ENCODE measurements at regions not wholly inside any gene's neighbourhood (a gene's known extent, or its start where the extent isn't known, plus 50 kb on each side); places are given as distances from the start of the nearest gene placed in this dataset.

DNA sequence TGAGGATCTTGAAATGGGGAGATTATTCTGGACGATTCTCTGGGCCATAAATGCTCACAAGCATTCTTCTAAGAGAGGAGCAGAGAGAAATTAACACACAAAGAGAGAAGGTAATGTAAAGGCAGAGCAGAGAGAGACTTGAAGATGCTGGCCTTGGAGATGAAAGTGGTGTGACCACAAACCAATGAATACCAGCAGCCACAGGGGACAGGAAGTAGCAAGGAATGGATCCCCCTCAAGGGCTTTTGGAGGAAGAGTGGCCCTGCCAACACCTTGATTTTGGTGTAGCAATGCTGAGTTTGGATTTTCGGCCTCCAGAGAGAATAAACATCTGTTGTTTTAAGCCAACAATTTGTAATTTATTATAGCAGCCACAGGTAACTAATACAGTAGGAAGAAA is 1155.6 kb downstream of the TYW1 start:
- TF ChIP-seq, protein P1, sequence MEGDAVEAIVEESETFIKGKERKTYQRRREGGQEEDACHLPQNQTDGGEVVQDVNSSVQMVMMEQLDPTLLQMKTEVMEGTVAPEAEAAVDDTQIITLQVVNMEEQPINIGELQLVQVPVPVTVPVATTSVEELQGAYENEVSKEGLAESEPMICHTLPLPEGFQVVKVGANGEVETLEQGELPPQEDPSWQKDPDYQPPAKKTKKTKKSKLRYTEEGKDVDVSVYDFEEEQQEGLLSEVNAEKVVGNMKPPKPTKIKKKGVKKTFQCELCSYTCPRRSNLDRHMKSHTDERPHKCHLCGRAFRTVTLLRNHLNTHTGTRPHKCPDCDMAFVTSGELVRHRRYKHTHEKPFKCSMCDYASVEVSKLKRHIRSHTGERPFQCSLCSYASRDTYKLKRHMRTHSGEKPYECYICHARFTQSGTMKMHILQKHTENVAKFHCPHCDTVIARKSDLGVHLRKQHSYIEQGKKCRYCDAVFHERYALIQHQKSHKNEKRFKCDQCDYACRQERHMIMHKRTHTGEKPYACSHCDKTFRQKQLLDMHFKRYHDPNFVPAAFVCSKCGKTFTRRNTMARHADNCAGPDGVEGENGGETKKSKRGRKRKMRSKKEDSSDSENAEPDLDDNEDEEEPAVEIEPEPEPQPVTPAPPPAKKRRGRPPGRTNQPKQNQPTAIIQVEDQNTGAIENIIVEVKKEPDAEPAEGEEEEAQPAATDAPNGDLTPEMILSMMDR (IDR thresholded peaks at IDR 0.05; ENCODE audit: low read depth, low read length), result no peak
- no peak for DNase-seq (ENCODE audit: extremely low read depth, low read depth)

DNA sequence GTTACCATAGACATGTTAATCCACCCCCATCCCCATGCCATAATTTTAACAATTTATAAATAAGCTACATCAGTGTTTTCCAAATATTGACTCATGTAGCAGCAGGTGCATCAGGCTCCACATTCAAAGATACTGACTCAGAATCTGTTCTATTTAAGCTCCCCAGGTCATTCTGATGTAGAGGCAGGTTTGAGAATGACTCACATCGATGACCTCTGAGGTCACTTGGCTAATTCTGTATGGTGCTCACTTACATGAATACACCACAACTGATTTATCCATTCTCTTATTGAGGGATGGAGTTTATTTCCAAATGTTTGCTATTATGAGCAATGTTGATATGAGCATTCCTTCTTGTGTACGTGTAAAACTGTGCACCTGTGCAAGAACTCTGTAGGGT is 1159.0 kb downstream of the TYW1 start:
- DNase-seq (ENCODE audit: extremely low read depth, low read depth), result no peak
- TF ChIP-seq, protein P1 (IDR thresholded peaks at IDR 0.05; ENCODE audit: low read depth, low read length), result no peak

DNA sequence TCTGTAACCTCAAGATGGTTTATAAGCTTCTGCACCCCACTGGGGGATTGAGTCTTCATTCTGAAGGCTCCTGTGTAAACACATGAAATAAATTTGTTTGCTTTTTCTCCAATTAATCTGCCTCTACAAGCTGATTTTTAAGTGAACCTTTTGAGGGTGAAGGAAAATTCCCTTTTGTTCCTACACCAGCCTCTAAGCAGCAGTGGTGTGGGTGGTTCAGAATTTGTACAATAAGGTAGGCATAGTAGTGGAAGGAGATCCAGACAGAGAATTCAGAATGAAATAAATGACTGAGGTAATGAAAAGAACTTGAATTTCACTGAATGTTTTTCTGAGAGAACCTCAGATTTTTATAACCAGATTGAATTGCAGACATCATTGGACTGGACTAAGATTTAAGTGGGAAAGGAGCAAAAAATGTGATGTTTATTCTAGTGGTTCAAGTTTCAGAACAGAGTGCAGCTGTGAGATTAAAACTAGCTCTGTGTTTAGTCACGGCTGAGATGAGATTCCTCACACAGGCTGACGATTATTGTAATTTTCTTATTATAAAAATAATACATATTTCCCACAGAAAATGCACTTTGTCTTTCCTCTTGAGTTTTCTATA is 1162.2 kb downstream of the TYW1 start:
- TF ChIP-seq, protein P1 (IDR thresholded peaks at IDR 0.05; ENCODE audit: low read depth, low read length), result no peak
- DNase-seq (ENCODE audit: extremely low read depth, low read depth), result no peak

DNA sequence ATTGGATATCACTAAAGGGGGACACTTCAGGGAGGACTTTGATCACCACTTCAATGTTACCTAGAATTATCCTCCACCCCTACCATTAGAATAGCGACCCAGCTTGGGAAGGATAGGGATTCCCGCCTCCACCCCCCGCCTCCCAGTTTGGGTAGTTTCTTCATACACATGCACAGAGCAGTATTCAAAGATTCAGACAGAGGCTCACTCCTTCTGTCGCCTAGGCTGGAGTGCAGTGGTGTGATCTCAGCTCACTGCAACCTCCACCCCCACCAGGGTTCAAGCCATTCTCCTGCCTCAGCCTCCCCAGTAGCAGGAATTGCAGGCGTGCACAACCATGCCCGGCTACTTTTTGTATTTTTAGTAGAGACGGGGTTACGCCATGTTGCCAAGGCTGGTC is 1166.1 kb downstream of the TYW1 start:
- TF ChIP-seq, protein P1 (IDR thresholded peaks at IDR 0.05; ENCODE audit: low read depth, low read length), result no peak
- no peak for DNase-seq (ENCODE audit: extremely low read depth, low read depth)

DNA sequence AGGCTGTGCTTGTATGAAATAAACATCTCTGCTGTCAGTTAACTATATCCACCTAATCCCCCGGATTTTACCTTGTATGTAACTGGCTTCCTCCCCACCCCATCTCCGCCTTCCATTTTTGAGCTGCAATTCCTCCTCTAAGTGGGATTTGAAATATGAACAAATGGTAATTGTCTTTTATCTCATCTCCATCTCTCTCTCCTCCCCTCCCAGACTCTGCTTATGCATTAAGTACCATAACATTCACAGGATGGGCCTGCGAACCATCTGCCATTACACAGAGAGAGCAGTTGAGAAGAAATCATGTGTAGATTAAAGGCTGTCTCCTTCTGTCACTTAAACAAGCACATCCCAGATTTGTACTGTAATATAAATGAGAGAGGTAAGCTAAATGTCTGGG is 1169.9 kb downstream of the TYW1 start:
- TF ChIP-seq, protein P1 (IDR thresholded peaks at IDR 0.05; ENCODE audit: low read depth, low read length), result no peak
- no peak for DNase-seq (ENCODE audit: extremely low read depth, low read depth)

DNA sequence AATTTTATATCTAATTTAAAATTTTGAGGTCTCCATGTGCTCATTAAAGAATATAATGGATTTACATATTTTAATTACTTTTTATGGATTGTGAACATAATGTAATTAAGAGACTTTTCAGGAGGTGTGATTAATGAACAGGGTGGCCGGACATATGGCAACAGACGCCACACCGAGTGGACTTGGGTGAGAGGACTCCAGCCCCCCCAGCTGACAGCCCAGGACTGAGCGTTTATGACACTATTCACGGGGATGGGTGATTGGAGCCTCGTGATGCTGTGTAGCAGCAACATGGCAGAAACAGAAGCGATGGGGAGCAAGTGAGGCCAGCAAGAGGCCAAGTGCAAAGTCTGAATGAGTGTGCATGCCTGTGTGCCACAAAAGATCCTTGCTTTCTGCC is 1176.9 kb downstream of the TYW1 start:
- no peak for DNase-seq (ENCODE audit: extremely low read depth, low read depth)

DNA sequence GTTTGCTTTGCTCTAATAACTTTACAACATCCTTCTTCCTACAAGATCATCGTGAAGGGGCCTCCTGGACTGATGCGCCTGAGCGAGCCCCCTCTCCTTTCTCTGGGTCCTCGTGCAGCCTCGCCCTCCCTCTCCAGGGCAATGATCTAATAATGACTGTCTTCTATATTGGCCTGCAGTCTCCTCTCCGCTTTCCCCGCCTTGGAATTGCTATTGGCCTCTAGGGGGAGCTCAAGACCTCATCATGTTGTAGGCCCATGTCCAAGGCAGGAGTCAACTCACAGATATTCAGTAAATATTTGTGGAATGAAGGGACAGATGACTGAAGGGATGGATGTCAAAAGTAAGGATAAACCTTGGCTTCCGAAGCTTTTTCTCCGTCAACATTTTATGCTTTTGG is 1180.3 kb downstream of the TYW1 start:
- DNase-seq (ENCODE audit: extremely low read depth, low read depth), result no peak
- TF ChIP-seq, protein P1 (IDR thresholded peaks at IDR 0.05; ENCODE audit: low read depth, low read length), result peak; percentile 39

More for the DNA sequence above, 1176.9 kb downstream of the TYW1 start:
- TF ChIP-seq, protein P1 (IDR thresholded peaks at IDR 0.05; ENCODE audit: low read depth, low read length), result no peak

Measured in AG09319 (cell line).